ENCODE measurements at regions not wholly inside any gene's neighbourhood (a gene's known extent, or its start where the extent isn't known, plus 50 kb on each side); places are given as distances from the start of the nearest gene placed in this dataset.

DNA sequence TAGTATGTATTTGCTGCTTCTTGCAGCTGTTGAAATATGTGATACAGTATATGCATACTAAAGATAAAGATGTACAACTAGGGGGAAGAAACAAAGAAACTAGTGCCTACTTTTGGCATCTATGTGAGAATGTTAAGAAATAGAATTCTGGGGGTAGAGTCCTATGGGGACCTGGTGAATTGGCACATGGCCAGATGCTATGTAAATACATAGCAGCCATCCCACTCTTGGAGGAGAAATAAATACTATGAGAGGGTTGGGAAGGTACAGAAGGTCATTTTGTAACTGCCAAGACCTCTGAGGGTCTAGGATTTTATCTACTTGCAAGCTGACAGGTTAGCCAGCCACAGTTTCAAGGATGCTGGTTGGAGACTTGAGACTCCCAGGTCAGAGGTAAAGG lies 298.3 kb upstream of the TBL1XR1 start:
- TF ChIP-seq, protein P1, sequence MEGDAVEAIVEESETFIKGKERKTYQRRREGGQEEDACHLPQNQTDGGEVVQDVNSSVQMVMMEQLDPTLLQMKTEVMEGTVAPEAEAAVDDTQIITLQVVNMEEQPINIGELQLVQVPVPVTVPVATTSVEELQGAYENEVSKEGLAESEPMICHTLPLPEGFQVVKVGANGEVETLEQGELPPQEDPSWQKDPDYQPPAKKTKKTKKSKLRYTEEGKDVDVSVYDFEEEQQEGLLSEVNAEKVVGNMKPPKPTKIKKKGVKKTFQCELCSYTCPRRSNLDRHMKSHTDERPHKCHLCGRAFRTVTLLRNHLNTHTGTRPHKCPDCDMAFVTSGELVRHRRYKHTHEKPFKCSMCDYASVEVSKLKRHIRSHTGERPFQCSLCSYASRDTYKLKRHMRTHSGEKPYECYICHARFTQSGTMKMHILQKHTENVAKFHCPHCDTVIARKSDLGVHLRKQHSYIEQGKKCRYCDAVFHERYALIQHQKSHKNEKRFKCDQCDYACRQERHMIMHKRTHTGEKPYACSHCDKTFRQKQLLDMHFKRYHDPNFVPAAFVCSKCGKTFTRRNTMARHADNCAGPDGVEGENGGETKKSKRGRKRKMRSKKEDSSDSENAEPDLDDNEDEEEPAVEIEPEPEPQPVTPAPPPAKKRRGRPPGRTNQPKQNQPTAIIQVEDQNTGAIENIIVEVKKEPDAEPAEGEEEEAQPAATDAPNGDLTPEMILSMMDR (IDR thresholded peaks at IDR 0.05): no peak
- TF ChIP-seq POLR2A (IDR thresholded peaks at IDR 0.05; ENCODE audit: low read depth) (no peak), EP300 (IDR thresholded peaks at IDR 0.05) (no peak)
